ENCODE measurements at regions not wholly inside any gene's neighbourhood (a gene's known extent, or its start where the extent isn't known, plus 50 kb on each side); places are given as distances from the start of the nearest gene placed in this dataset.

DNA sequence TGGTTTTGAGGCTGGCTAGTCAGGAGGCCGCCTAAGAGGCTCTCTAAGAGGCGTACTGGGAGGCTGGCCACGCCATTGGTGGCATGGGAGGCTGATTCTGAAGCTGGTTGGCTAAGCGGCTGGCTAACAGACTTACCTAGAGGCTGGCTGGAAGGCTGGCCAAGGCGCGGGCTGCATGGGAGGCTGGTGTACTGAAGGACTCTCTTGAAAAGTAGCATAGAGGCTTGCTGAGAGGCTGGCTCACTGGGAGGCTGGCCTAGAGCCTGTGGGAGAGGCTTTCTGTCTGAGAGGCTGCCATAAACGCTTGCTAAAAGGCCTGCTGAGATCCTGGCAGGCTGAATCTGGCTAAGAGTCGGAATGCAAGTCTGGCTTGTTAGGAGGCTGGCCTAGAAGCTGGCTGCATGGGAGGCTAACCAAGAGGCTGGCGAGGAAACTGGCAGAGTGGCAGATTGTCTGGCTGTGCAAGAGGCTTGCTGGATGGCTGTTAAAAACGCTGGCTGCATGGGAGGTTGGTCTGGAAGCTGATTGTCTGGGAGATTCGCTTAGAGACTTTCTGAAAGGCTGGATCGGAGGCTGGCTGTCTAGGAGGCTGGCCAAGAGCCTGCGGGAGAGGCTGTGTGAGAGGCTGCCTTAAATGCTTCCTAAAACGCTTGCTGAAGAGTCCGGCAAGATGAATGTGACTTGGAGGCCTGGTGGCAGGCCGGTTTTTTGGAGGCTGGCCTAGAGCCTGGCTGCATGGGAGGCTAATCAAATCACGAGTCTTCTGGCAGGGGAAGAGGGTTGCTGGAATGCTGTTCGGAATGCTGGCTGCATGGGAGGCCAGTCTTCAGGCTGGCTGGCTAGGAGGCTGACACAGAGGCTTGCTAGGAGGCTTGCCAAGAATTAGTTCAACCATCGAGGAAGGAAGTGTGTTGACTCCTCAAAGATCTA is 134.2 kb downstream of the OR13A1 start:
- no peaks in the 10 kb centered on the region for H3K9me3 ChIP-seq (replicated peaks)
- no peaks in the 10 kb centered on the region for H3K4me1 ChIP-seq
- no peaks in the 10 kb centered on the region for H3K36me3 ChIP-seq
- no peak overlapping the region for H3K27ac ChIP-seq (replicated peaks)
- no peak overlapping the region for H3K4me3 ChIP-seq
- intact Hi-C loops (cut with micrococcal nuclease) = no loop called here
- no peak for DNase-seq
- TF ChIP-seq, protein P1, sequence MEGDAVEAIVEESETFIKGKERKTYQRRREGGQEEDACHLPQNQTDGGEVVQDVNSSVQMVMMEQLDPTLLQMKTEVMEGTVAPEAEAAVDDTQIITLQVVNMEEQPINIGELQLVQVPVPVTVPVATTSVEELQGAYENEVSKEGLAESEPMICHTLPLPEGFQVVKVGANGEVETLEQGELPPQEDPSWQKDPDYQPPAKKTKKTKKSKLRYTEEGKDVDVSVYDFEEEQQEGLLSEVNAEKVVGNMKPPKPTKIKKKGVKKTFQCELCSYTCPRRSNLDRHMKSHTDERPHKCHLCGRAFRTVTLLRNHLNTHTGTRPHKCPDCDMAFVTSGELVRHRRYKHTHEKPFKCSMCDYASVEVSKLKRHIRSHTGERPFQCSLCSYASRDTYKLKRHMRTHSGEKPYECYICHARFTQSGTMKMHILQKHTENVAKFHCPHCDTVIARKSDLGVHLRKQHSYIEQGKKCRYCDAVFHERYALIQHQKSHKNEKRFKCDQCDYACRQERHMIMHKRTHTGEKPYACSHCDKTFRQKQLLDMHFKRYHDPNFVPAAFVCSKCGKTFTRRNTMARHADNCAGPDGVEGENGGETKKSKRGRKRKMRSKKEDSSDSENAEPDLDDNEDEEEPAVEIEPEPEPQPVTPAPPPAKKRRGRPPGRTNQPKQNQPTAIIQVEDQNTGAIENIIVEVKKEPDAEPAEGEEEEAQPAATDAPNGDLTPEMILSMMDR (IDR thresholded peaks at IDR 0.05; ENCODE audit: borderline replicate concordance) = no peak
- no peaks in the 10 kb centered on the region for H3K27me3 ChIP-seq (ENCODE audit: low read depth)

DNA sequence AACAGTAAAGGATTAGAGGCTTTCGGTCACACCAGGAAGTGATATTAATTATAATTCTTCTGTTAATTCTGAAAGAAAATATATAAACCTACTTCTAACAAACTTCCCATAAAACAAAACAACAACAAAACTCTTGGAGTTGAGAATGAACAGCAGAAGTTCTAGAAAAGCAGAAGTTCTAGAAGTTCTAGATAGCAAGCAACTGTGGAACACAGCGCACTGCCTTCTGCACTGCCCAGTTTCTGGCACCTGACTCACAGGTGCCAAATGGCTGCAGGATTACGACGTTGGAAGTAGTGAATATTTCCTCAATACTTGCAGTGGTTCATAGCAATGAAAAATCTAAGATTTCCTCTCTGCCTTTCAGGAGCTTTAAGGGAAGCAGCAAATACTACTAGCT is 132.2 kb downstream of the OR13A1 start:
- Histone ChIP-seq H3K36me3 (no peaks in the 10 kb centered on the region), H3K4me3 (no peak overlapping the region), H3K27ac (replicated peaks) (no peak overlapping the region), H3K27me3 (ENCODE audit: low read depth) (no peaks in the 10 kb centered on the region), H3K4me1 (no peaks in the 10 kb centered on the region), H3K9me3 (replicated peaks) (no peaks in the 10 kb centered on the region)
- no peak for DNase-seq
- intact Hi-C loops (cut with micrococcal nuclease) = no loop called here
- TF ChIP-seq, protein P1 (IDR thresholded peaks at IDR 0.05; ENCODE audit: borderline replicate concordance) = no peak

DNA sequence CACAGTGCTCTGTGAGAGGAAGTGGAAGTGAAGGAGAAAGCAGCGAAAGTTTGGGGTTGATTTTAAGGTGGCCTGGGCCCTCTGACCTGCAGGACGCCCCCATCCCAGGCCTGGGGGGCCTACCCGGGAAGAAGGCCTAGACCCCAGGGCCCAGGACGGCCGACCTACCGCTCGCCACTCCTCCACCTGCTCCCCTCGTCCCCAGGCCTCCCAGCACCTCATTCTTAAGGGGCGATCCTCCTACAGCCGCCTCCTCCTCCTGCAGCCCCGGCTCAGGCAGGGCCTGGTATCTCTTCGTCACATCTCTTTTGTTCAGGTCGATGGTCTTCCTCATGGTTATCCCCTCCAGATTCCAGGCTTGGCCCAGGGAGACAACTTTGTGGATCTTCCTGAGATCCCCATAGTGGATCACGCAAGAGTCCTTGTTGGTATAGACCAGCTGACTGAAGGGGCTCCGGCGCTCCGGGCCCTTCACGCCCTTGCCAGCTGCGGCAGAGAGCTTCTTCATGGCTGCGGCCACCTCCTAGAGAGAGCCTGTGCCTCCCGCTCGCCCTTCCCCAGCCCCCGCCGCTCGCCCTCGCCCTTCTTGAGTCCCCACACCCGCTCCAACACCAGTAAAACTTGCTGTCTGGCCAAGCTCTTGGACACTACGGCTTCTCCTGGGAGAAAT is 117.5 kb downstream of the OR13A1 start:
- DNase-seq = no peak

DNA sequence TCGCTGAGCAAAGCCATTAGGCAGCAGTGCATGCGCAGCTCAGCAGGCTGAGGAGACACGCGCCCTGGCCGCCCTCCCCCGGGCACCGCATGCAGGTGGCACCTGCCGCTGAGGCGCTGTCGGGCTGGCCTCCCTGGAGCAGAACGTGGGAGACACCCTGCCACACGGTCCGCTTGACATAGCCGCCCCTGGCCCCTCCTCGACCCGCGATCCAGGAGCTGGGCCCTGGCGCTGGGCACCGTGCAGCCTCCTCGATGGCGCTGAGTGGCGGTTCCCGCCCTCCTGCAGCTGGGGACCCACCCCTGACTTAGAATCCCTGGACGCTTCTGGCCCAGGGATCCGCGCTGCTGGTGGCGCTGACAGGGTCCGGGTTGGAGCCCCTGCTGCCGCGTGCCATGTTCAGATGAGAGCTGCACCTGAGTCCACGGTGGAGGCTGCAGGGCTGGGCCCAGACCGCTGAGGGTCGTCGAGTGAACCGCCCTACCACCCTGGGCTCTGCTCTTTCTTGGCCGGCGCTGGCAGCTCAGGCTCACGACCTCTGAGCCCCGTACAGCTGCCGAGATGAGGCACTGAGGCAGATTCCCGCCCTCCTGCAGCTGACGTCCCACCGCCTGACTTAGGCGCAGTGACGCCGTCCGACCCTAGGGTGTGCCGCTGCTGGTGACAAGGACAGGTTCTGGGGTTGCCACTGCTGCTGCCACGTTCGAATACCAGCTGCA is 116.8 kb downstream of the OR13A1 start:
- Histone ChIP-seq H3K4me1 (no peaks in the 10 kb centered on the region), H3K27ac (replicated peaks) (no peak overlapping the region), H3K27me3 (ENCODE audit: low read depth) (peaks cover 53% of the 10 kb centered on the region), H3K36me3 (no peaks in the 10 kb centered on the region), H3K9me3 (replicated peaks) (no peaks in the 10 kb centered on the region), H3K4me3 (peak overlapping the region; percentile 45)
- TF ChIP-seq, protein P1 (IDR thresholded peaks at IDR 0.05; ENCODE audit: borderline replicate concordance) = no peak
- intact Hi-C loops (cut with micrococcal nuclease) = no loop called here
- no peak for DNase-seq

More for the DNA sequence above, 117.5 kb downstream of the OR13A1 start:
- no peaks in the 10 kb centered on the region for H3K9me3 ChIP-seq (replicated peaks)
- H3K27ac ChIP-seq (replicated peaks) = no peak overlapping the region
- peaks cover 51% of the 10 kb centered on the region for H3K27me3 ChIP-seq (ENCODE audit: low read depth)
- H3K4me1 ChIP-seq = no peaks in the 10 kb centered on the region
- H3K36me3 ChIP-seq = no peaks in the 10 kb centered on the region
- TF ChIP-seq, protein P1 (IDR thresholded peaks at IDR 0.05; ENCODE audit: borderline replicate concordance) = no peak
- no peak overlapping the region for H3K4me3 ChIP-seq
- intact Hi-C loops (cut with micrococcal nuclease) = no loop called here

DNA sequence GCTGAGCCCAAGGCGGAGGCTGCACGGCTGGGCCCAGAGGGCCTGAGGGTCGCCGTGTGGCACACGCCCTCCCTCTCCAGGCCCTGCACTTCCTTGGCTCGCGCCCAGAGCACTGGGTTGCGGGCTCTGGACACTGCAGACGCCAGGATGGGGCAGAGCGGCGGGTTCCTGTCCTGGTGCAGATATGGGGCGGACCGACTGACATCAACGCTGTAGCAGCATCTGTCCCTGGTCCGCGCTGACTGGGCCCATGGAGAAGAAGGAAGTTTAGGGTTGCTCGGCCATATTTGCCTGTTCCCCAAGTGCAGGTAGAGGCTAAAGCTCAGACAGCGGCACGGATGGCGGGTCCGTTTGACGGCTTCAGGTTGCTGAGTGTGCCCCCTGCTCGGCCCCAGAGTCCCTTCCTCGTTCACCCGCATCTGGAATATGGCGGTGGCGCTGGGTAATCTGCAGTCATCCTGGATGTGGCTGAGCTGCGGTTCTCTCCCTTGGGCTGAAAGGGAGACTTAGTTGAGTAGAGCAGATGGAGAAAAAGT is 116.1 kb downstream of the OR13A1 start:
- Histone ChIP-seq H3K27ac (replicated peaks) (no peak overlapping the region), H3K9me3 (replicated peaks) (no peaks in the 10 kb centered on the region), H3K4me3 (peak overlapping the region; percentile 45), H3K36me3 (no peaks in the 10 kb centered on the region), H3K27me3 (ENCODE audit: low read depth) (peaks cover 59% of the 10 kb centered on the region), H3K4me1 (no peaks in the 10 kb centered on the region)
- no peak for DNase-seq
- intact Hi-C loops (cut with micrococcal nuclease) = no loop called here
- TF ChIP-seq, protein P1 (IDR thresholded peaks at IDR 0.05; ENCODE audit: borderline replicate concordance) = no peak

All from left ventricle myocardium inferior (tissue), 1 donor.